ENCODE measurements at regions not wholly inside any gene's neighbourhood (a gene's known extent, or its start where the extent isn't known, plus 50 kb on each side); places are given as distances from the start of the nearest gene placed in this dataset.

GRCh38 chr6:27066381-27066780 is 181.1 kb upstream of the PRSS16 start:
- no peak for TF ChIP-seq CTCF (conservative IDR thresholded peaks at IDR 0.05; ENCODE audit: low read depth, low read length)
- no peak for TF ChIP-seq USF2 (IDR thresholded peaks at IDR 0.05; ENCODE audit: low read depth, low read length)
- TF ChIP-seq SMC3 (IDR thresholded peaks at IDR 0.05; ENCODE audit: low read depth, low read length) = no peak
- TF ChIP-seq POLR2A (IDR thresholded peaks at IDR 0.05; ENCODE audit: low read depth, low read length) = no peak
- TF ChIP-seq MXI1 (IDR thresholded peaks at IDR 0.05; ENCODE audit: borderline replicate concordance, low read depth, low read length) = no peak
- TF ChIP-seq MAFK (IDR thresholded peaks at IDR 0.05; ENCODE audit: low read depth, low read length) = no peak
- TF ChIP-seq FOS (IDR thresholded peaks at IDR 0.05; ENCODE audit: low read depth, low read length) = no peak
- TF ChIP-seq CEBPB (IDR thresholded peaks at IDR 0.05; ENCODE audit: low read depth, low read length) = no peak
- TF ChIP-seq BHLHE40 (IDR thresholded peaks at IDR 0.05; ENCODE audit: low read depth, low read length) = no peak
- no peak for TF ChIP-seq RAD21 (IDR thresholded peaks at IDR 0.05; ENCODE audit: low read length)

All from IMR-90 (cell line).